HS-27A (cell line): ENCODE measurements at regions not wholly inside any gene's neighbourhood (a gene's known extent, or its start where the extent isn't known, plus 50 kb on each side); places are given as distances from the start of the nearest gene placed in this dataset.

Experiments
- DNase-seq: peaks from one replicate; pipeline ENCODE4 v3.0.0-alpha.2; 2012; ENCODE audit warnings: low read depth, missing footprints

DNA sequence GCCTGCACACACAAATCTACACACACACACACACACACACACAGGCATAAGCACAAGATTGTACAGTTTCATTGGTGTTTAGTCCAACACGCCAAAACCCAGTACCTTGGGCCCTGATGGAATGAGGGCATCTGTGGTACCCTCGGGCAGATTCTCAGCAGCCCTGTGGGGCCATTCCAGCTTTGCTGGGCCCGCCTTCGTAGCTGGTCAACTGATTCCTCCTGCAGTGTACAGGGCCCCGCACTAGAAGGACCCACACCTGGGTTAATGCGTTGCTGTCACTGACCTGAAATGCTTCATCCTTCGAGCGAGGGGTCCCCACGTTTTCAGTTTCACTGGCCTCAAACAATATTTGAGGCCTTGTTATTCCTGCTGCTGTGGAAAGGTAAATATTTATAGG lies 731.2 kb downstream of the BRD1 start:
- DNase-seq = no peak

GRCh38 chr22:49095366-49095765 lies 732.3 kb downstream of the BRD1 start:
- DNase-seq = no peak

GRCh38 chr22:49094858-49095257 lies 732.8 kb downstream of the BRD1 start:
- DNase-seq = no peak

DNA sequence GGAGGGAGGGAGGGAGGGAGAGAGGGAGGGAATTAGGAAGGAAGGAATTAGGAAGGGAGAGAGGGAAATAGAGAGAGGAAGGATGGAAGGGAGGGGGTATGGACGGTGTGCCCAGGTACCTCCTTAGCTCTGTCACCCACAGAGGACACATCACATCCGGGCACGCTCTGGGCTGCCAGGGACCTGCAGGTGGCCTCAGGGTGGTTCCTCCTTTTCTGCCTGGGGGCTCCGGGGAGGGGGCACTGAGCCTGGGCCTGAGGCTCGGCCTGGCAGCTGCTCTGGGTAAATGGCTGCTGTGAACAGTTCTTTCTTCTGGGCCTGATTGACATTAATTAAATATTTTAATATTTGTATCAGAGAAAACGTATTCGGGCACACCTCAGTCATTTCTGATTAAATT lies 733.5 kb downstream of the BRD1 start:
- DNase-seq = no peak

DNA sequence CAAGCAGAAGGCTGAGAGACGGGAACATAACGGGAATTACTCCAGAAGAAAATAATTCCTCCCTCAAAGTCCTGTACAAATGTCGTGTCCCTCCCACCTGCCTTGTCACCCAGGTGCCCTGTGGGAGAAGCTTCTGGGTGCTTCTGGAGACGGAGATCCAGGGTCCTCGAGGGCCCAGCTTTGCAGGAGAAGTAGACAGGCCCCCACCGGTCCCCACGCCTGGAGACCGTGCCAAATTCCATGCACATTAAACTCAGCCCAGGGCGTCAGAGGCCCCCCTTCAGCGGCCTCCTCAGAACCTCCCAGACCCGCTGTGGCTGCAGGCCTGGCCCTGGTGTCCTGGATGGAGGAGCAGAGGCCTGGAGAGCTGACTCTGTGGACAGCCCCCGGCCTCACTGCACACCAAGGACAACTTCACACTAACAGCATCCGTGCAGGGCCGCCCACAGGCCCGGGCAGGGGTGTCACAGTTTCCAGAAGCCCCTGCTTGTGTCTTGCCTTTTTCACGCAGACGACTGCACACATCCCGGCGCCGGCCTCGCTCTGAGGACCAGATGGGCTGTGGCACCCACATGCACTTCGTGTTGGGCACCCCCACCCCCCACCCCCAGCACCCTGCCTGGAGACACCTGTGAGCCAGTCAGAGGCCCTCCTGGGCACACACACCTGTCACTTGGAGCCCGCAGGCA lies 734.3 kb downstream of the BRD1 start:
- no peak for DNase-seq

- DNase-seq = no peak
Observed at GRCh38 chr22:49092716-49093115, 735.0 kb downstream of the BRD1 start.

GRCh38 chr22:49091917-49092545 lies 735.6 kb downstream of the BRD1 start:
- no peak for DNase-seq

- no peak for DNase-seq
Observed at GRCh38 chr22:49091451-49091850, 736.2 kb downstream of the BRD1 start.

GRCh38 chr22:49090853-49091135 lies 736.9 kb downstream of the BRD1 start:
- DNase-seq = no peak

DNA sequence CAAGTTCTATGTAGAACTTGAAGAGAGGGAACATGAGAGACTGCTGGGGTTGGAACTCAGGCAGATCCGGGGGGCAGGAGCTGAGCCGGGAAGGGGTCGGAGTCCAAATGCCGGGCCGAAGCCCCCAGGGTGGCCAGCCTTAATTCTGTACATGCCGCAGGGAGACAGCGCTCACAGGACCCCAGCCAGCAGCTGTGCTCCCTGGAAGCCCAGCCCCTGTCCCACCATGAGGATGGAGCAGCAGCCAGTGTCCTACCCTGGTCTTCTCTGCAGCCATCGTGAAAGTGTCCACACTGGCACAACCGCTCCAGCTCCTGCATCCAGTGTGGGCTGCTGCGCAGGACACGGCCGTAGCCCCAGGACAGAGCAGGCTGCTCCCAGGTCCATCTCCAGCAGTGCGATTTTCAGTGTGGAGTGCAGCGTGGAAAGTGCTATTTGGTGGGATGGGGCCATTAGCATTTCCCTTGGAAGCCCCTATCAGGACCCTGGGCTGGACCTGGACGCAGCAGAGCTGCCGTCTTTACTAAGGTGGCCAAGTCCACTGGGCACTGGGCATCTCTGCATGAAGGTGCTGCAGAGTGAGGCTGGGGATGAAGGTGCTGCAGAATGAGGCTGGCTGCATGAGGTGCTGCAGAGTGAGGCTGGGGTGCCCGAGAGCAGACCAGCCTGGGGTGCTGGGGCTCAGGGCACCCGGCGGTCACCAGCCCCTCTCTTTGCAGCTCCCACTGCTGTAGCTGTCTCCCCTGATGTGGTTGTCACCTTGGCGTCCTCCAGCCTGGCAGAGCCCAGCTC lies 737.4 kb downstream of the BRD1 start:
- no peak for DNase-seq

DNA sequence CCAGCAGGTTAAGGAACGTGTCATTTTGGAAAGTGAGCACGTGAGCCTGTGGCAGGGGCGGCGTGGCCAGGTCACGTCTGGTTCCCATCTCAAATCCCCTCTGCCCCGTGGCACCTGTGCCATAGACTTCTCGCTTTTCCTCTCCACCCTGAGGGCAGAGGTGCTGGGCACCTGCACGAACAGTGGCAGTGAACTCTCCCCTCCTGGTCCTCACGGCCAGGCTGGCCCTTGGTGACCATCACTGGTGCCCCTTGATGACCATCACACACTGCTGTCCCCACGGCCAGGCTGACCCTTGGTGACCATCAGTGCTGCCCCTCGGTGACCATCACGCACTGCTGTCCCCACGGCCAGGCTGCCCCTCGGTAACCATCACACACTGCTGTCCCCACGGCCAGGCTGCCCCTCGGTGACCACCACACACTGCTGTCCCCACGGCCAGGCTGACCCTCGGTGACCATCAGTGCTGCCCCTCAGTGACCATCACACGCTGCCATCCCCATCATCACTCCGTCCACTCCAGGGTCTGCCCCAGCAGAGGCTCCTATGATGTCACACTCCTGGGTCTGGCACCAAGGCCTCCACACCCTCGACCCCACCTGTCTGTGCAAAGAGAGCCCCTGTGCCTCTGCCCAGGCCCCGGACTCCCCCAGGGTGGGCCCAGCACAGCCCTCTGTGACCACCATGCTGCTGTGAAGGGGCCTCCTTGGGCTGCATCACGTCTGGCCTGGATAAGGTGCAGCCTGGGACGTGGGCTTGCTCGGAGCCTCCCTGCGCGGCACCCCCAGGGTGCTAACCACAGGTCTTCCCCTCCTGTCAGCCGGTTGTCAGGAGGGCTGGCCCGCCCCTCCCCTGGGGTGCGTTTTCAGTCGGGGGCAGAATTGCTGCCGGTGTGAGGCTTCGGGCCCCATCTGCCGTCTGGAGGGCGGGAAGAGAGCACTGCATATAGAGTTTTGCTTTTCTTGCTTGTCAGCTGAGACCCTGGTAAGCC lies 738.6 kb downstream of the BRD1 start:
- no peak for DNase-seq

DNA sequence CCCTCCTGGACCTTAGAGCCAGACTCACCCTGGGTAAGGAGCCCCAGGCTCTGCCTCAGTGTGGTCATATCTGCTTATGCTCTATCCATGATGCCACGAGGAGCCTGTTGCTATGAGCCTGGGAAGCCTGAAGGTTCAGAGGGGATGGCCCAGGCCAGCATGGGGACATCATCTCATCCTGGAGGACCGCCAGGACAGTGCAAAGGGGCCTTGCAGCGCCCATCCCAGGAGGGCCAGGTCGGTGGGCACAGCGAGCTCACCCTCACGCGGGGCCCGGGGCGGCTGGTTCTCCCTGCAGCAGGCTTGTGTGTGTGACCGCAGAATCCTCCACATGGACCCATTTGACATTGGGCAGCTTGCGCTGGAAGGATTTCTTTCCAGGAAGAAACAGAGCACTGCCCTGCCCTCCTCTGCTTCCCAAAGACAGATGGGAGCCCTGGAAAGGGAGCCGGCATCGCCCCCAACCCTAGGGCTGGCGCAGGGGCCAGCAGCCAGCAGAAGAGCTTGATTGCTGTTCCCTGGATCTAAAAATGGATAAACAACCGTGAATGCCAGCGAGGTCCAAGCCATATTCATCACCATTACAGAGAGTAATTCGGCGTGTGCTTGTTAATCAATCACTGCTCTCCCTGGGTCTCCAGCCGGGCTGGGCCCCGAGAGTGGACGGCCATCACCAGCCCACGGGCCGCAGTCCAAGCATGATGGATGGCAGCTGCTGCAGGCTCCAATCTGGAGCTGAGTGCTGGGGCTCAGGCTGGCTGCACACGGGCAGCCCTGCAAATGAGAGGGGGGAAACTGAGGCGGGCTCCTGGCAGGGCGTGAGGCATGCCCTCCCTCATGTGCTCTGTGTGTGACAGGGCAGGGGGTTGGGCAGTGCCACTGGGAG lies 739.7 kb downstream of the BRD1 start:
- no peak for DNase-seq

GRCh38 chr22:49087198-49087597 lies 740.5 kb downstream of the BRD1 start:
- no peak for DNase-seq

DNA sequence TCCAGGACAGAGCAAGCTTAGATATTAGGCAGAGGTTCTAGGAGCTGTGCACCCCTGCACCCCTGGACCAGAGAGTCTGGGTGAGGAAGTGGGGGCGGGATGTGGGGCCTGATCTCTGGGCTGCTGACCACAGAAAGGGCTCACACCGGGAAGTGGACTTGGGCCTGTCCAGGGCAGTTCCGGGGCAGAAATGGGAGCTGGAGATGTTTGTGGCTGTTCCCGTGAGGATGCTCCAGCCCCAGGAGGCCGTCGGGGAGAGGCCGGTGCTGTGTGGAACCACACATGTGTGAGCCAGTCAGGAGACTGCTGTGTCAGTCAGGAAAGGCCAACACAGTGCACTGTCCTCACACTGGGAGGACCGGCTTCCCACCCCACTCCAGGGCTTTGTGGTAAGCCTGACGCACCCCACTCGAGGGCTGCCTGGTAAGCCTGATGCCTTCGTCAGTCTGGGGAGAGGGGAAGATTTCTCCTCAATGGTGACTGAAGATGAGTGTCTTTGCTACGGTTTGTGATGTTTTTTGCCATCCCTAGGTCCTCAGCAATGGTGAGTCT lies 741.0 kb downstream of the BRD1 start:
- DNase-seq = no peak

- no peak for DNase-seq
Observed at GRCh38 chr22:49086181-49086580, 741.5 kb downstream of the BRD1 start.

DNA sequence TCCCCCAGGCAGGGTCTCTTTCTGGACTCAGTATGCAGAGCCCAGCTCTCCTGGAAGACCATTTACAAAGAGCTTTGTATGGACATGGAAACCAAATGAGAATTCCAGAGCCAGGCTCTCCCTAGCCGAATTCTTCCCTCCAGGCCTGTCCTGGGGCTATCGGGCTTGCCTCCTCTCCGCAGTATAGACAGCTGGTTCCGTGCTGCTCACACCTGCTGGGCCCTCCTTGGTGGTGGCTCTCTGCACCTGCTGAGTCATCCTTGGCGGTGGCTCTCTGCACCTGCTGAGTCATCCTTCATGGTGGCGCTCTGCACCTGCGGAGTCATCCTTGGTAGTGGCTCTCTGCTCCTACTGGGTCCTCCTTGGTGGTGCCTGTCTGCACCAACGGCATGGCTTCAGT lies 743.5 kb downstream of the BRD1 start:
- DNase-seq = no peak

DNA sequence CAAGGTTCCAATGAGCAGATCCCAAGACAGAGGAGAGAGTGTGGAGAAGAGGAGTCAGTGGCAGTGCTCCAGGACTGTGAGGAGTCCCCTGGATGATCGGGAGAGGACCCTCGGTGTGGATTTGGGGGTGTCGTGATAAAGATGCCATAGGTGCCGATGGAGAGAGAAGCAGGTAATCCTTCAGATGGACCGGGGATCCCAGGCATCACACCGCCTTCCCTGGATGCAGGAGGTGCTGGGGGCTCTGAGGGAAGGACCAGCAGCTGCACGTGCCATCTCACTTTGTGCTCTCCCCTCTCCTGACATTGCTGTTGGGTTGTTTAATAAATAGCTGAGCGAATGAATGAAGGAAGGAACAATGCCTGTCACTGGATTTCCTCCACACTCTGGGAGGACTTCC lies 744.1 kb downstream of the BRD1 start:
- no peak for DNase-seq

DNA sequence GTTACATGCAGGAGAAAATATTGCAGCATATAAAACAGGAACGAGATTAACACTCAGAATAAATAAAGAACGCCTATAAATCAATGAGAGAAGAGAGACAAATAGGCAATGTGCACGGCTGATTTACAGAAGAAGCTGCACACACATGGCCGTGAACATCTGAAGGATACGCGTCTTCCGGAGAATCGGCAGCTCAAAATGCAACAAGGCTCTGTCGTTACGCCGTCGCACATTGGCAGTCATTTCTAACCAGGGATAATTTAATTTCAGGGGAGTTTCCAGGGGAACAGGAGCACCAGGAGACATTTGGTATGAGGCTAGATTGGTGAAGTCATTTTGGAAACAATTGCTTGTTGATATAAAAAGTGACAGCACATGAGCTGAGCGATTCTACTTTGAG lies 745.2 kb downstream of the BRD1 start:
- DNase-seq = no peak

DNA sequence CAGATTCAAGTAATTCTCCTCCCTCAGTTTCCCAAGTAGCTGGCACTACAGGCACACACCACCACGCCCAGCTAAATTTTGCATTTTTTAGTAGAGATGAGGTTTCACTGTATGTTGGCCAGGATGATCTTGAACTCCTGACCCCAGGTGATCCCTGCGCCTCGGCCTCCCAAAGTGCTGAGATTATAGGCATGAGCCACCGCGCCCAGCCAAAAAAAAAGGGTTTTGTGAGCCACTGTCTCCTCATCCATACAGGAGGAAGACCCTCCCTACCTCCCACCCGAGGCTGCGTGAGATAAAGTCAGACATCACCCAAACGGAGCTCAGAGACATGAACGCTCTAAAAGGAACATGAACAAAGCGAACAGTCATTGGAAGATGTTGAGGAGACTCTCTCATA lies 745.7 kb downstream of the BRD1 start:
- no peak for DNase-seq

DNA sequence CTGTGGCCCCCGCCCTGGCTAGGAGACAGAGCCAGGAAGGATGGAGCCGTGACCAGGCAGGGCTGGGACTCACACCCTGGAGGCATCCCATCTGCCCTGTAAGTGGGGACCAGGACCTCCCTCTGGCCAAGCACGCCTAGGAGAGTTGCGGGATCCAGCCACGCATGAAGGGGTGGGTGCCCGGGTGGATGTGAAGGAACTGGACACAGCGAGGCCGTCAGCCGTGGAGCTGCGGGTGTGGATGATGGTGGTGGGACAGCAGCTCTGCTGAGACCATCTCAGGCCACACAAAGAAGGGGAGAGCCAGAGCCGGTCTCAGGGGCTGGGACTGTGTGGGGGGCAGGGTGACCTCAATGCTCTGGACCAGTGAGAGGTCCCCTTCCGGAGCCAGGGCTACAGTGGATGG lies 746.4 kb downstream of the BRD1 start:
- no peak for DNase-seq

- DNase-seq = no peak
Observed at GRCh38 chr22:49080631-49081030, 747.0 kb downstream of the BRD1 start.
